MM.1S (cell line): ENCODE measurements at regions not wholly inside any gene's neighbourhood (a gene's known extent, or its start where the extent isn't known, plus 50 kb on each side); places are given as distances from the start of the nearest gene placed in this dataset.

Experiments used
- DNase-seq: peaks from one replicate; pipeline ENCODE4 v3.0.0-alpha.2; 2015
- H2AFZ ChIP-seq: fragments of 300-600 bp; sonication (generic); 2 replicates; pipeline ENCODE4 v1.6.0; 2016; ENCODE audit warnings: antibody characterized with exemption, low read length
- H3F3A ChIP-seq: fragments of 300-600 bp; sonication (generic); 2 replicates; pipeline ENCODE4 v1.6.1; 2016; ENCODE audit warnings: mild to moderate bottlenecking, antibody characterized with exemption, low read length, moderate library complexity, mixed read lengths; ENCODE audit not compliant: insufficient read depth
- H3K27ac ChIP-seq: fragments of 300-600 bp; sonication (generic); 2 replicates; pipeline ENCODE4 v1.5.1; 2016; ENCODE audit warnings: mild to moderate bottlenecking, low read length
- H3K27me3 ChIP-seq: fragments of 300-600 bp; sonication (generic); replicated peaks from 2 replicates; pipeline ENCODE4 v1.6.0; 2016; ENCODE audit warnings: low read length; ENCODE audit not compliant: insufficient read depth
- H3K36me3 ChIP-seq: fragments of 300-600 bp; sonication (generic); replicated peaks from 2 replicates; pipeline ENCODE4 v1.6.1; 2016; ENCODE audit warnings: mild to moderate bottlenecking, low read length, mixed read lengths; ENCODE audit not compliant: insufficient read depth
- H3K4me1 ChIP-seq: fragments of 300-600 bp; sonication (generic); 2 replicates; pipeline ENCODE4 v1.6.1; 2016; ENCODE audit warnings: low read length, mixed read lengths
- H3K4me2 ChIP-seq: fragments of 300-600 bp; sonication (generic); 2 replicates; pipeline ENCODE4 v1.6.0; 2016; ENCODE audit warnings: low read depth, low read length
- H3K4me3 ChIP-seq: fragments of 300-600 bp; sonication (generic); 2 replicates; pipeline ENCODE4 v1.5.1; 2016; ENCODE audit warnings: low read length, mixed read lengths
- H3K79me2 ChIP-seq: fragments of 300-600 bp; sonication (generic); 2 replicates; pipeline ENCODE4 v1.6.1; 2016; ENCODE audit warnings: mixed run types, low read length, mixed read lengths
- H3K9ac ChIP-seq: fragments of 300-600 bp; sonication (generic); 2 replicates; pipeline ENCODE4 v1.6.1; 2016; ENCODE audit warnings: low read length, mixed read lengths
- H3K9me2 ChIP-seq: fragments of 300-600 bp; sonication (generic); replicated peaks from 2 replicates; pipeline ENCODE4 v1.6.1; 2016; ENCODE audit warnings: mild to moderate bottlenecking, low read length, mixed read lengths; ENCODE audit not compliant: insufficient read depth
- H3K9me3 ChIP-seq: fragments of 300-600 bp; sonication (generic); replicated peaks from 2 replicates; pipeline ENCODE4 v1.6.1; 2016; ENCODE audit warnings: mild to moderate bottlenecking, low read length, mixed read lengths; ENCODE audit not compliant: insufficient read depth
- H4K20me1 ChIP-seq: fragments of 300-600 bp; sonication (generic); 2 replicates; pipeline ENCODE4 v1.6.1; 2016; ENCODE audit warnings: mild to moderate bottlenecking, low read length, moderate library complexity, mixed read lengths; ENCODE audit not compliant: insufficient read depth
- EZH2 ChIP-seq: fragments of 300-600 bp; sonication (generic); optimal IDR thresholded peaks from 2 replicates; pipeline ENCODE3; 2017; ENCODE audit warnings: low read depth, mild to moderate bottlenecking, antibody characterized with exemption, low read length, mixed read lengths
- EZH2phosphoT487 ChIP-seq: fragments of 300-600 bp; sonication (generic); IDR thresholded peaks from 2 replicates; pipeline ENCODE4 v1.6.1; 2018; ENCODE audit warnings: antibody characterized with exemption, low read length
- TF ChIP-seq, protein P1 (sequence below): fragments of 300-600 bp; sonication (generic); IDR thresholded peaks from 2 replicates; pipeline ENCODE4 v1.5.1; 2016; ENCODE audit warnings: antibody characterized with exemption, low read length, mixed read lengths

DNA sequence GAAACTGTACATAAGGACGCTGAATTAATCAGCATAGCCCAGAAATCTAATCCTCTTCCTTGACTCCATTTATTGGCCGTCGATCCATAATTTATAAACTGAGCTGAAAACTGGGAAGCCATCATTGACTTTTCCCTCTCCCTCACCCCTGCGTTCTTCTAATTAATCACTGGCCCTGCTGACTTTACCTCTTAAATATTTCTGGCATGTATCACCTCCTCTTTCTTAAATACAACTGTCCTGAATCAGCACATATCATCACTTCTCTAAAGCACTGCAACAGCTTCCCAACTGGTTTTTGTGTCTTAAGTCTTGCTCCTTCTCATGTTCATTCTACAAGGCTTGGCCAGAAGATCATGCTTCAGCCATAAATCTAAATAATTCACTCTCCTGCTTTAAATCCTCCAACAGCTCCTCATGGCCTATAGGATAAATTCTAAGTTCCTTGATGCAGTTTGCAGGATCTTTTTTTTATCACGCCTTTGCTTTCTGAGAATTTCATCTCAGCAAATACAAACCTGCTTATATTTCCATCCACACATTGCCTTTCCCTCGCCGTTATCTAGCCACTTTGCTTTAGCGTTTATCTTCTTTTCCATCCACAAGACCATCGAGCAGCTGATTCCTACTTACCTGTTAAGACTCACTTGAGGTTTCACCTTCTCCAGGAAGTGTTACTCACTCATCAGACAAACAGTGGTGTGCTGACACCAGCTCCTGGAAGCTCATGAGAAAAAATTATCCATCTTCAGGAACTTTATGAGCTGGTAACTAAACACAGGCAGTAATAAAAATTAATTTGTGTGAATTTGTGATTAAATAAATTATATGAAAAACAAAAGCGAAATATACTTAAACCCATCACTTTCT is 295.6 kb upstream of the FLRT2 start:
- Histone ChIP-seq H3K27ac (no peak overlapping the region), H3K79me2 (no peaks in the 10 kb centered on the region), H3K4me1 (no peaks in the 10 kb centered on the region), H3K27me3 (no peaks in the 10 kb centered on the region), H2AFZ (no peak overlapping the region), H3K4me2 (no peak overlapping the region), H3K36me3 (no peaks in the 10 kb centered on the region), H4K20me1 (no peaks in the 10 kb centered on the region), H3K9ac (no peak overlapping the region), H3F3A (no peaks in the 10 kb centered on the region), H3K9me3 (no peaks in the 10 kb centered on the region), H3K9me2 (no peaks in the 10 kb centered on the region), H3K4me3 (no peak overlapping the region)
- no peak for DNase-seq
- TF ChIP-seq EZH2phosphoT487 (no peak), EZH2 (no peak)
- TF ChIP-seq, protein P1, sequence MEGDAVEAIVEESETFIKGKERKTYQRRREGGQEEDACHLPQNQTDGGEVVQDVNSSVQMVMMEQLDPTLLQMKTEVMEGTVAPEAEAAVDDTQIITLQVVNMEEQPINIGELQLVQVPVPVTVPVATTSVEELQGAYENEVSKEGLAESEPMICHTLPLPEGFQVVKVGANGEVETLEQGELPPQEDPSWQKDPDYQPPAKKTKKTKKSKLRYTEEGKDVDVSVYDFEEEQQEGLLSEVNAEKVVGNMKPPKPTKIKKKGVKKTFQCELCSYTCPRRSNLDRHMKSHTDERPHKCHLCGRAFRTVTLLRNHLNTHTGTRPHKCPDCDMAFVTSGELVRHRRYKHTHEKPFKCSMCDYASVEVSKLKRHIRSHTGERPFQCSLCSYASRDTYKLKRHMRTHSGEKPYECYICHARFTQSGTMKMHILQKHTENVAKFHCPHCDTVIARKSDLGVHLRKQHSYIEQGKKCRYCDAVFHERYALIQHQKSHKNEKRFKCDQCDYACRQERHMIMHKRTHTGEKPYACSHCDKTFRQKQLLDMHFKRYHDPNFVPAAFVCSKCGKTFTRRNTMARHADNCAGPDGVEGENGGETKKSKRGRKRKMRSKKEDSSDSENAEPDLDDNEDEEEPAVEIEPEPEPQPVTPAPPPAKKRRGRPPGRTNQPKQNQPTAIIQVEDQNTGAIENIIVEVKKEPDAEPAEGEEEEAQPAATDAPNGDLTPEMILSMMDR = no peak

DNA sequence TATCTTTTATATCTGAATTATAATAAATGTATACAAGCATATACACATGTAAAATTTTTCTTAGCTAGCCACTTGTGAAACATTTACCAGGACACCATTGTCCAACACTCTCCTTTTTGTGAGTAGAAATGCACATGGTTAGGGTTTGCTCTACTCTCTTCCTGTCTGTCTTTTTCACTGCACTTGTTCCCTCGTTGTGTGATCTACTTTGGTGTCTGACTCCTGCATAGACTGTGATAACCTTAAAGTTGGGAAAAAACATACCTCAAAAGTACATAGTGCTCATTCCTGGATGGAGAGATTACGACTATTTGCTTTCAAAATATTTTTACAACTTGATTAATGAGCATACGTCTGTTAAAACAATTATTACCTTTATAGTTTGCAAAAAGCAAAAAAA is 294.1 kb upstream of the FLRT2 start:
- no peaks in the 10 kb centered on the region for H3K9me3 ChIP-seq
- no peaks in the 10 kb centered on the region for H3K9me2 ChIP-seq
- H3K4me1 ChIP-seq = no peaks in the 10 kb centered on the region
- TF ChIP-seq EZH2phosphoT487 = no peak
- TF ChIP-seq, protein P1 = no peak
- no peak for TF ChIP-seq EZH2
- no peaks in the 10 kb centered on the region for H3K79me2 ChIP-seq
- no peaks in the 10 kb centered on the region for H3K36me3 ChIP-seq
- no peak overlapping the region for H3K27ac ChIP-seq
- DNase-seq = no peak
- H3K9ac ChIP-seq = no peak overlapping the region
- no peak overlapping the region for H2AFZ ChIP-seq
- H3K4me2 ChIP-seq = no peak overlapping the region
- no peak overlapping the region for H3K4me3 ChIP-seq
- H4K20me1 ChIP-seq = no peaks in the 10 kb centered on the region
- H3F3A ChIP-seq = no peaks in the 10 kb centered on the region
- H3K27me3 ChIP-seq = no peaks in the 10 kb centered on the region

DNA sequence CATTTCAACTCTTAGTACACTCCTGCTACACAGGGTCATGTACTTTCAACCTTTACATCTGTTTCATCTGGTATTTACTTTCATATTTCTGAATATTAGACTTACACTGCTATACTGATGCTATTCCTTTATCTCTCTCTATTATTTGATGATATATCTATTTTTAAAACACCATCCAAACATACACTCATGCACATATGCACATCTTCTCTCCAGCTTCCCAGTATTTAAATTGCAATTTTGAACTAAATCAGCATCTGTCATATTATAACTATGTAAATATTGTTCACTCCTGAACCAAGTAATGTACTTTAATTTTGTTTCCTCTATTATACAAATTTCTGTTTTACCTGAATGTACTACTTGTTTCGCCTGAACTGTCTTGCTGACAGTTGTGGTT is 293.6 kb upstream of the FLRT2 start:
- Histone ChIP-seq H3K9me3 (no peaks in the 10 kb centered on the region), H2AFZ (no peak overlapping the region)
- TF ChIP-seq, protein P1 = no peak
- TF ChIP-seq EZH2phosphoT487 = no peak
- no peak for TF ChIP-seq EZH2

More for the DNA sequence above, 293.6 kb upstream of the FLRT2 start:
- H3K79me2 ChIP-seq = no peaks in the 10 kb centered on the region
- H3K4me1 ChIP-seq = no peaks in the 10 kb centered on the region
- no peaks in the 10 kb centered on the region for H3K36me3 ChIP-seq
- no peaks in the 10 kb centered on the region for H3F3A ChIP-seq
- no peaks in the 10 kb centered on the region for H4K20me1 ChIP-seq
- no peaks in the 10 kb centered on the region for H3K9me2 ChIP-seq
- H3K4me3 ChIP-seq = no peak overlapping the region
- no peak for DNase-seq
- H3K27me3 ChIP-seq = no peaks in the 10 kb centered on the region
- no peak overlapping the region for H3K9ac ChIP-seq
- H3K4me2 ChIP-seq = no peak overlapping the region
- no peak overlapping the region for H3K27ac ChIP-seq
